C4-2B (cell line): ENCODE measurements at regions not wholly inside any gene's neighbourhood (a gene's known extent, or its start where the extent isn't known, plus 50 kb on each side); places are given as distances from the start of the nearest gene placed in this dataset.
"Not testable (repeated sequence)": the region's sequence is repeated elsewhere in the genome, so short reads cannot be mapped to it uniquely, and the experiment has no call there.

ENCODE experiments used
- H3K27ac ChIP-seq: fragments of 450-650 bp; 2 replicates; pipeline ENCODE4 v1.5.1; 2017
- ZFX ChIP-seq: fragments of 450-650 bp; IDR thresholded peaks from 2 replicates; pipeline ENCODE4 v1.6.1; 2017
- TF ChIP-seq, protein P1 (sequence below): fragments of 450-650 bp; conservative IDR thresholded peaks from 2 replicates; pipeline ENCODE4 v1.5.1; 2017; ENCODE audit warnings: mild to moderate bottlenecking

- no peak for TF ChIP-seq ZFX
- H3K27ac ChIP-seq = no peak overlapping the region
These were observed 58.6 kb upstream of the SOX13 start for GRCh38 chr1:204014336-204014735.

- not testable (repeated sequence) for H3K27ac ChIP-seq
These were observed 58.0 kb upstream of the SOX13 start for GRCh38 chr1:204014961-204015360.

DNA sequence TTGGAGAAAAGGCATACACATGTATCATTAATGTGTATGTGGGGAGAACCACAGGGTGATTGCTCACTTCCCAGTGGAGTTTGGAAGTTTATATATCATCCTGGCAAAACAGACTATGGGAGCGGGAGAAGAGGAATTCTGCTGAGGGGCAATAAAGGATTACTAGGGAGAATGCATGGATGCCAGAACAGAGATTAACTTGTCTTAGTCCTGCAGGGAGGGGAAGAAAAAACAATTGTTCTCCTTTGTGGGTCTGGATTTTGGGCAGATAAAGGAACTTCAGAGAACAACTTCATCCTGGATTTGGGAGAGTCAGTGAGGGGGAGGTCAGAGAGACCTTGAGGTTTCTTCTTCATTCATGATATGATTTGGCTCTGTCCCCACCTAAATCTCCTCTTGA lies 55.9 kb upstream of the SOX13 start:
- H3K27ac ChIP-seq = no peak overlapping the region
- TF ChIP-seq, protein P1, sequence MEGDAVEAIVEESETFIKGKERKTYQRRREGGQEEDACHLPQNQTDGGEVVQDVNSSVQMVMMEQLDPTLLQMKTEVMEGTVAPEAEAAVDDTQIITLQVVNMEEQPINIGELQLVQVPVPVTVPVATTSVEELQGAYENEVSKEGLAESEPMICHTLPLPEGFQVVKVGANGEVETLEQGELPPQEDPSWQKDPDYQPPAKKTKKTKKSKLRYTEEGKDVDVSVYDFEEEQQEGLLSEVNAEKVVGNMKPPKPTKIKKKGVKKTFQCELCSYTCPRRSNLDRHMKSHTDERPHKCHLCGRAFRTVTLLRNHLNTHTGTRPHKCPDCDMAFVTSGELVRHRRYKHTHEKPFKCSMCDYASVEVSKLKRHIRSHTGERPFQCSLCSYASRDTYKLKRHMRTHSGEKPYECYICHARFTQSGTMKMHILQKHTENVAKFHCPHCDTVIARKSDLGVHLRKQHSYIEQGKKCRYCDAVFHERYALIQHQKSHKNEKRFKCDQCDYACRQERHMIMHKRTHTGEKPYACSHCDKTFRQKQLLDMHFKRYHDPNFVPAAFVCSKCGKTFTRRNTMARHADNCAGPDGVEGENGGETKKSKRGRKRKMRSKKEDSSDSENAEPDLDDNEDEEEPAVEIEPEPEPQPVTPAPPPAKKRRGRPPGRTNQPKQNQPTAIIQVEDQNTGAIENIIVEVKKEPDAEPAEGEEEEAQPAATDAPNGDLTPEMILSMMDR = no peak
- no peak for TF ChIP-seq ZFX

DNA sequence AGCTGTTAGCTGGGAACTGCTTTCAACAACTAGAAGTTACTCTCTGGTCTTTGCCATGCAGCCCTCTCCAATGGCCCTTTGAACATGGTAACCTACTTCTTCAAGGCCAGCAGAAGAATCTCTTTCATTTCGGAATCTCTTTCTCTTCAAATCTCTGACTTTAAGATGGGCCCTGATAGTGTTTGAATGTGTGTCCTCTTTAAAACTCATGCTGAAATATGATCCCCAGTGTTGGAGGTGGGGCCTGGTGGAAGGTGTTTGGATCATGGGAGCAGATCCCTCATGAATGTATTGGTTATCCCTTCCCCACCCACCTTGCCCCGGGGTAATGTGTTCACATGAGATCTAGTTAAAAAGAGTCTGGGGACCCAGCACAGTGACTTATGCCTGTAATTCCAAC lies 54.5 kb upstream of the SOX13 start:
- no peak overlapping the region for H3K27ac ChIP-seq
- TF ChIP-seq, protein P1 = no peak
- TF ChIP-seq ZFX = no peak
